Adrenal gland (tissue), 5 donors: ENCODE measurements at regions not wholly inside any gene's neighbourhood (a gene's known extent, or its start where the extent isn't known, plus 50 kb on each side); places are given as distances from the start of the nearest gene placed in this dataset.

Experiments
- POLR2A ChIP-seq, 2 donors: fragments of 450-650 bp; IDR thresholded peaks; one replicate each; pipeline ENCODE4 v1.6.1; 2017; ENCODE audit warnings: antibody characterized with exemption in 2 of 2, mild to moderate bottlenecking in 2 of 2, moderate library complexity in 1 of 2
- TF ChIP-seq, protein P1 (sequence below), 6 experiments: fragments of 450-650 bp in 4 of 6; fragments of 200-600 bp in 2 of 6; sonication (generic) in 1 of 6; IDR thresholded peaks; 1 replicate in 5 of 6; 2 replicates in 1 of 6; pipeline versions ENCODE4 v1.5.1 to v1.8.0; 2016 to 2021; ENCODE audit warnings: antibody characterized with exemption in 6 of 6, mild to moderate bottlenecking in 2 of 6, moderate library complexity in 1 of 6
- donor health status: DM: no; HTN: no; CAD: no.

DNA sequence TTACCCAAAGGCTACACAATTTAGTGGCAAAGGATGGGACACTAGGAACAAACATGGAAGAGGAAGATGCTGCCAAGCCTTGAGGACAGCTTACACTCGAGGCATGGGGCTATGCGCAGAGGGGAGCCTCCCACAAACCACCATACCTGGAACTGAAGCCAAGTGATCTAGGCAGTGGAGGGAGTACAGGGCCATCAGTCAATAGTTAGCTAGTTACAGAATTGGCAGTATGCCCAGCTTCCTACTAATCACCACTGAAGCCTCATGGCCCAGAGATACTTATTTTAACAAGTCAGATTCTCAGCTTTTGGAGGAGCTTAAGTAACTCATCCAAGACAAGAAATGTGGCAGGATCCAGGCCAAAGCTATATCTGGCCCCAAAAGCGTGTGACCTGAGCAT is 226.6 kb upstream of the MOCS1 start:
- TF ChIP-seq, protein P1, sequence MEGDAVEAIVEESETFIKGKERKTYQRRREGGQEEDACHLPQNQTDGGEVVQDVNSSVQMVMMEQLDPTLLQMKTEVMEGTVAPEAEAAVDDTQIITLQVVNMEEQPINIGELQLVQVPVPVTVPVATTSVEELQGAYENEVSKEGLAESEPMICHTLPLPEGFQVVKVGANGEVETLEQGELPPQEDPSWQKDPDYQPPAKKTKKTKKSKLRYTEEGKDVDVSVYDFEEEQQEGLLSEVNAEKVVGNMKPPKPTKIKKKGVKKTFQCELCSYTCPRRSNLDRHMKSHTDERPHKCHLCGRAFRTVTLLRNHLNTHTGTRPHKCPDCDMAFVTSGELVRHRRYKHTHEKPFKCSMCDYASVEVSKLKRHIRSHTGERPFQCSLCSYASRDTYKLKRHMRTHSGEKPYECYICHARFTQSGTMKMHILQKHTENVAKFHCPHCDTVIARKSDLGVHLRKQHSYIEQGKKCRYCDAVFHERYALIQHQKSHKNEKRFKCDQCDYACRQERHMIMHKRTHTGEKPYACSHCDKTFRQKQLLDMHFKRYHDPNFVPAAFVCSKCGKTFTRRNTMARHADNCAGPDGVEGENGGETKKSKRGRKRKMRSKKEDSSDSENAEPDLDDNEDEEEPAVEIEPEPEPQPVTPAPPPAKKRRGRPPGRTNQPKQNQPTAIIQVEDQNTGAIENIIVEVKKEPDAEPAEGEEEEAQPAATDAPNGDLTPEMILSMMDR (IDR thresholded peaks at IDR 0.05): no peak
- TF ChIP-seq POLR2A (IDR thresholded peaks at IDR 0.05): no peak
